Gastroesophageal sphincter (tissue), 3 donors: ENCODE measurements at regions not wholly inside any gene's neighbourhood (a gene's known extent, or its start where the extent isn't known, plus 50 kb on each side); places are given as distances from the start of the nearest gene placed in this dataset.

Experiments used
- CTCF ChIP-seq, 4 experiments: fragments of 200-600 bp in 2 of 4; fragments of 450-650 bp in 2 of 4; sonication (generic) in 1 of 4; IDR thresholded peaks; one replicate each; pipeline ENCODE4 v1.5.1; 2017 to 2019; ENCODE audit warnings: antibody characterized with exemption in 4 of 4, mild to moderate bottlenecking in 2 of 4, moderate library complexity in 2 of 4
- POLR2AphosphoS5 ChIP-seq: sonication (generic); formaldehyde crosslinking; IDR thresholded peaks from one replicate; pipeline ENCODE4 v1.6.1; 2017; ENCODE audit warnings: antibody characterized with exemption

GRCh38 chr10:64148607-64149006 is 627.4 kb downstream of the REEP3 start:
- TF ChIP-seq CTCF (IDR thresholded peaks at IDR 0.05) (no peak), POLR2AphosphoS5 (no peak)
